Fibroblast of lung (primary cell): ENCODE measurements at regions not wholly inside any gene's neighbourhood (a gene's known extent, or its start where the extent isn't known, plus 50 kb on each side); places are given as distances from the start of the nearest gene placed in this dataset.

Source experiments
- CTCF ChIP-seq, 2 donors: IDR thresholded peaks in 1 of 2; conservative IDR thresholded peaks in 1 of 2; 1 replicate in 1 of 2; 2 replicates in 1 of 2; pipeline ENCODE4 v1.5.1; 2011 to 2012; ENCODE audit warnings: low read length in 2 of 2, control low read depth in 1 of 2, inconsistent platforms in 1 of 2, low read depth in 1 of 2, mild to moderate bottlenecking in 1 of 2
- EZH2 ChIP-seq: IDR thresholded peaks from 2 replicates; pipeline ENCODE4 v1.5.1; 2012; ENCODE audit warnings: low read length, control low read depth, mild to moderate bottlenecking; ENCODE audit errors: missing control alignments

- no peak for TF ChIP-seq CTCF (conservative IDR thresholded peaks at IDR 0.05 in 1 of 2, IDR thresholded peaks at IDR 0.05 in 1 of 2; ENCODE audit: low read depth in 1 of 2, low read length in 2 of 2)
- TF ChIP-seq EZH2: no peak
These were observed 54.7 kb upstream of the CRHR1 start for GRCh38 chr17:45729294-45729907.
